ELR (cell line): ENCODE measurements at regions not wholly inside any gene's neighbourhood (a gene's known extent, or its start where the extent isn't known, plus 50 kb on each side); places are given as distances from the start of the nearest gene placed in this dataset.
A peak's percentile ranks its signal among the peaks of the same experiment; 100 is the strongest.

Experiments used
- DNase-seq: peaks from one replicate; pipeline ENCODE4 v3.0.0-alpha.2; 2015; ENCODE audit warnings: low read depth

GRCh38 chrX:7220121-7220520, 72.2 kb upstream of the PUDP start:
- DNase-seq, result no peak

GRCh38 chrX:7219153-7219705, 71.3 kb upstream of the PUDP start:
- DNase-seq, result no peak

- no peak for DNase-seq
Measured at GRCh38 chrX:7218321-7219152, 70.6 kb upstream of the PUDP start.

GRCh38 chrX:7216981-7217587, 69.1 kb upstream of the PUDP start:
- no peak for DNase-seq

GRCh38 chrX:7215842-7216241, 67.9 kb upstream of the PUDP start:
- DNase-seq, result peak; percentile 31

- peak; percentile 1 for DNase-seq
Measured at GRCh38 chrX:7214251-7214650, 66.3 kb upstream of the PUDP start.

- DNase-seq, result no peak
Measured at GRCh38 chrX:7205037-7205577, 57.2 kb upstream of the PUDP start.

- DNase-seq, result no peak
Measured at GRCh38 chrX:7204619-7205018, 56.7 kb upstream of the PUDP start.

- peak; percentile 33 for DNase-seq
Measured at GRCh38 chrX:7202206-7202605, 54.3 kb upstream of the PUDP start.

- no peak for DNase-seq
Measured at GRCh38 chrX:7201496-7201895, 53.5 kb upstream of the PUDP start.

- no peak for DNase-seq
Measured at GRCh38 chrX:7198499-7198898, 50.5 kb upstream of the PUDP start.
